ENCODE measurements at regions not wholly inside any gene's neighbourhood (a gene's known extent, or its start where the extent isn't known, plus 50 kb on each side); places are given as distances from the start of the nearest gene placed in this dataset.

DNA sequence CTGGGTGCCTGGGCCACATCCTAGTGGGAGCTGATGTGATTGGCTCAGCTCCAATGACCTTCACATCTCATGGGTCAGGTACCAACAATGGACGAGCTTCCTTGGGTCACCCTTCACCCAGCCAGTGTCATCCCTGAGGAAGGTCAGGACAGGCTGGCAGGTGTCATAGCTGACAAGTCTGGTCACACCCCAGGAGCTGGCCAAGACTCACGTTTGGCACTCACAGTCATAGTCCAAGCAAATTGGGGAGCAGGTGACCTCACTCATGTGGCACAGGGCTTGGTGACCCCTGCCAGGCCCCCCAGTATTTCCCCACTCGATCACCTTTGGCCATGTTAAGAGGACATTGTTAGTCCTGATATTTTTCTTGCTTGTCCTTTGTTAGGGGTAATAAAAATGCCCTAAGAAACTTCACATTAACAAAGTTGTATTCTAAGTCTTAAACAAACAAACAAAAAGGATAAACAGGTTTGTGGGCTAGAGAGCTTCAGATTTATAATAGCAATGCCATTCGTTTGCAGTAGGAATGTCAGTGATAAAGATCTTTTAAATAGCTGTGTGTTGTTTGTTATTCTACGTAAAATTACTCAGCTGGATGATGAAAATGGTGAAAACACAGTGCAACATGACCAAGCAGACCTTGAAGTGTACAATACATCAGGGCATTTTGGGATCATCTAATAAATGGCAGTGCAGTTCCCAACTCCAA is 79.5 kb upstream of the POMGNT2 start:
- H3K9me3 ChIP-seq: no peaks in the 10 kb centered on the region
- no peak for DNase-seq (ENCODE audit: low spot score)
- H3K4me1 ChIP-seq: peaks cover 0 to 7% of the 10 kb centered on the region in 2 donors
- H3K36me3 ChIP-seq: no peaks in the 10 kb centered on the region
- no peak overlapping the region for H3K27ac ChIP-seq
- no peak overlapping the region for H3K4me3 ChIP-seq
- TF ChIP-seq CTCF (IDR thresholded peaks at IDR 0.05): no peak
- H3K27me3 ChIP-seq: no peaks in the 10 kb centered on the region

- H3K4me1 ChIP-seq: peaks cover 0 to 17% of the 10 kb centered on the region in 2 donors
Measured at GRCh38 chr3:43183456-43183855, 77.6 kb upstream of the POMGNT2 start.

GRCh38 chr3:43181202-43181821 is 75.4 kb upstream of the POMGNT2 start:
- H3K4me3 ChIP-seq: no peak overlapping the region

More at GRCh38 chr3:43183456-43183855, 77.6 kb upstream of the POMGNT2 start:
- no peak for DNase-seq (ENCODE audit: low spot score)
- Histone ChIP-seq H3K9me3 (no peaks in the 10 kb centered on the region), H3K36me3 (no peaks in the 10 kb centered on the region), H3K27me3 (no peaks in the 10 kb centered on the region), H3K4me3 (no peak overlapping the region), H3K27ac (no peak overlapping the region)
- no peak for TF ChIP-seq CTCF (IDR thresholded peaks at IDR 0.05)

GRCh38 chr3:43180694-43181093 is 74.8 kb upstream of the POMGNT2 start:
- Histone ChIP-seq H3K27ac (no peak overlapping the region), H3K36me3 (no peaks in the 10 kb centered on the region), H3K9me3 (no peaks in the 10 kb centered on the region), H3K4me3 (no peak overlapping the region), H3K27me3 (no peaks in the 10 kb centered on the region), H3K4me1 (peaks cover 0 to 25% of the 10 kb centered on the region in 2 donors)
- no peak for DNase-seq (ENCODE audit: low spot score)
- no peak for TF ChIP-seq CTCF (IDR thresholded peaks at IDR 0.05)

More at GRCh38 chr3:43181202-43181821, 75.4 kb upstream of the POMGNT2 start:
- Histone ChIP-seq H3K4me1 (peaks cover 0 to 25% of the 10 kb centered on the region in 2 donors), H3K27ac (no peak overlapping the region), H3K9me3 (no peaks in the 10 kb centered on the region), H3K36me3 (no peaks in the 10 kb centered on the region), H3K27me3 (no peaks in the 10 kb centered on the region)
- no peak for DNase-seq (ENCODE audit: low spot score)
- no peak for TF ChIP-seq CTCF (IDR thresholded peaks at IDR 0.05)

DNA sequence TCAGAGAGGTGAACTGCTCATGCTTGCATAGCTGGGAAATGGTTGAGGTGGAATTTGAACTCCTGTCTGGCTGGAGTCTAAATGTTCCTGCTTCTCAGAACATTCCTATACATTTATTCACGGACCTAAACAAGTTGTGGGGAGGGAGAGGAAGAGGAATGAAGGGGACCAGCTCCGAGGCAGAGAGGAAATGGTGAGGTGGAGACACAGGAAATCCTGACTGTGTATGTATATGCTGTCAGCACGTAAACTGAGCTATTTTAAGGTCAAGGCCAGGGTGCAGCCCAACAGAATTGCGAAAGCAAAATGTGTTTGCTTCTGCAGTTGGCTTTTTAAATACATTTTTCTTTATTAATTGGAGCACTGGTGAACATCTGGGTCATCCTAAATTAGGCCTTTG is 74.1 kb upstream of the POMGNT2 start:
- TF ChIP-seq CTCF (IDR thresholded peaks at IDR 0.05): no peak
- no peaks in the 10 kb centered on the region for H3K9me3 ChIP-seq
- peaks cover 0 to 25% of the 10 kb centered on the region in 2 donors for H3K4me1 ChIP-seq
- H3K27me3 ChIP-seq: no peaks in the 10 kb centered on the region
- H3K36me3 ChIP-seq: no peaks in the 10 kb centered on the region
- no peak overlapping the region for H3K27ac ChIP-seq
- DNase-seq (ENCODE audit: low spot score): no peak
- no peak overlapping the region for H3K4me3 ChIP-seq

All from right atrium auricular region (tissue), 2 donors.